MCF 10A (cell line): ENCODE measurements at regions not wholly inside any gene's neighbourhood (a gene's known extent, or its start where the extent isn't known, plus 50 kb on each side); places are given as distances from the start of the nearest gene placed in this dataset.

ENCODE experiments used
- BruUV-seq: library from RNA; stranded (reverse); fragments of 400-500 nt; replicated peaks from 2 replicates; lab custom pipeline; 2021; lab: Mats Ljungman, UMichigan
- CTCF ChIA-PET: fragments of 300-600 bp; sonication (Branson Sonifier 250); formaldehyde crosslinking; extraction: SDS; loops from one replicate; lab custom pipeline; 2021; ENCODE audit warnings: antibody characterized with exemption, inconsistent platforms; lab: Yijun Ruan, JAX
- POLR2A ChIA-PET: fragments of 300-600, 350-650 bp; sonication (Branson Sonifier 250); formaldehyde crosslinking; extraction: SDS; loops from one replicate; lab custom pipeline; 2020; ENCODE audit warnings: antibody characterized with exemption, inconsistent platforms; lab: Yijun Ruan, JAX
- DNase-seq: peaks from one replicate; pipeline ENCODE4 v3.0.0-alpha.2; 2018; ENCODE audit not compliant: unreplicated experiment
- H3K27ac Mint-ChIP-seq: one replicate; pipeline ENCODE4 v1.8.0; 2022; ENCODE audit warnings: mild to moderate bottlenecking, low read depth, mixed read lengths; ENCODE audit not compliant: unreplicated experiment
- H3K27me3 Mint-ChIP-seq: one replicate; pipeline ENCODE4 v1.8.0; 2022; ENCODE audit warnings: mixed read lengths; ENCODE audit not compliant: insufficient read depth, unreplicated experiment
- H3K36me3 Mint-ChIP-seq: one replicate; pipeline ENCODE4 v1.8.0; 2022; ENCODE audit warnings: mild to moderate bottlenecking, moderate library complexity, mixed read lengths; ENCODE audit not compliant: insufficient read depth, unreplicated experiment
- H3K4me1 Mint-ChIP-seq: one replicate; pipeline ENCODE4 v1.8.0; 2022; ENCODE audit warnings: mixed read lengths; ENCODE audit not compliant: insufficient read depth, unreplicated experiment
- H3K4me3 Mint-ChIP-seq: one replicate; pipeline ENCODE4 v1.8.0; 2022; ENCODE audit warnings: mild to moderate bottlenecking, moderate library complexity, mixed read lengths; ENCODE audit not compliant: unreplicated experiment
- H3K9me3 Mint-ChIP-seq: one replicate; pipeline ENCODE4 v1.8.0; 2022; ENCODE audit warnings: mixed read lengths; ENCODE audit not compliant: unreplicated experiment
- CTCF ChIP-seq: fragments of 200-600 bp; IDR thresholded peaks from one replicate; pipeline ENCODE4 v1.8.0; 2022; ENCODE audit warnings: antibody characterized with exemption, mild to moderate bottlenecking; ENCODE audit not compliant: unreplicated experiment
- intact Hi-C: fragments of 100-400 bp; cut with micrococcal nuclease; formaldehyde crosslinking; loops from 2 replicates; pipeline ENCODE4 v1.14.1; 2022

GRCh38 chr4:57628004-57628403 is 517.8 kb upstream of the IGFBP7 start:
- Mint-ChIP-seq H3K4me3 (no peak overlapping the region), H3K4me1 (peaks cover 14% of the 10 kb centered on the region), H3K9me3 (no peaks in the 10 kb centered on the region), H3K27ac (no peak overlapping the region), H3K36me3 (no peaks in the 10 kb centered on the region), H3K27me3 (no peaks in the 10 kb centered on the region)
- no peak for DNase-seq
- no TSS peak for BruUV-seq
- intact Hi-C loops = no loop called here
- CTCF ChIA-PET = no interaction called here
- TF ChIP-seq CTCF = no peak
- POLR2A ChIA-PET = no interaction called here

GRCh38 chr4:57614257-57614932 is 504.2 kb upstream of the IGFBP7 start:
- intact Hi-C loops = no loop called here
- CTCF ChIA-PET = interaction anchor here (0.7 kb wide), 1 partner anchor 32 kb away, joined by 3 read pairs; no protein-coding TSS in a partner anchor
- POLR2A ChIA-PET = no interaction called here

GRCh38 chr4:57612279-57612678 is 502.1 kb upstream of the IGFBP7 start:
- Mint-ChIP-seq H3K4me3 (no peak overlapping the region), H3K27ac (no peak overlapping the region), H3K27me3 (no peaks in the 10 kb centered on the region), H3K4me1 (peaks cover 8% of the 10 kb centered on the region), H3K9me3 (no peaks in the 10 kb centered on the region), H3K36me3 (no peaks in the 10 kb centered on the region)
- intact Hi-C loops = no loop called here
- peak; percentile 6 for DNase-seq
- no peak for TF ChIP-seq CTCF
- BruUV-seq = no TSS peak
- POLR2A ChIA-PET = no interaction called here
- CTCF ChIA-PET = no interaction called here

More at GRCh38 chr4:57614257-57614932, 504.2 kb upstream of the IGFBP7 start:
- H3K9me3 Mint-ChIP-seq = no peaks in the 10 kb centered on the region
- no TSS peak for BruUV-seq
- no peak for TF ChIP-seq CTCF
- DNase-seq = no peak
- no peaks in the 10 kb centered on the region for H3K27me3 Mint-ChIP-seq
- no peak overlapping the region for H3K4me3 Mint-ChIP-seq
- H3K27ac Mint-ChIP-seq = no peak overlapping the region
- peaks cover 8% of the 10 kb centered on the region for H3K4me1 Mint-ChIP-seq
- no peaks in the 10 kb centered on the region for H3K36me3 Mint-ChIP-seq

GRCh38 chr4:57607566-57608180 is 497.5 kb upstream of the IGFBP7 start:
- BruUV-seq = no TSS peak
- ChIA-PET CTCF (no interaction called here), POLR2A (interaction anchor here (1.1 kb wide), 1 partner anchor 14 kb away, joined by 3 read pairs; no protein-coding TSS in a partner anchor)
- Mint-ChIP-seq H3K9me3 (no peaks in the 10 kb centered on the region), H3K36me3 (no peaks in the 10 kb centered on the region), H3K4me1 (no peaks in the 10 kb centered on the region), H3K27ac (no peak overlapping the region), H3K27me3 (no peaks in the 10 kb centered on the region), H3K4me3 (no peak overlapping the region)
- intact Hi-C loops = no loop called here
- DNase-seq = no peak
- no peak for TF ChIP-seq CTCF
